ENCODE measurements at regions not wholly inside any gene's neighbourhood (a gene's known extent, or its start where the extent isn't known, plus 50 kb on each side); places are given as distances from the start of the nearest gene placed in this dataset.
"Not testable (repeated sequence)": the region's sequence is repeated elsewhere in the genome, so short reads cannot be mapped to it uniquely, and the experiment has no call there.

GRCh38 chr10:45056806-45057205 is 56.1 kb downstream of the ZNF22 start:
- not testable (repeated sequence) for FAIRE-seq

GRCh38 chr10:45058580-45058979 is 57.9 kb downstream of the ZNF22 start:
- FAIRE-seq: no peak

GRCh38 chr10:45058992-45059561 is 58.4 kb downstream of the ZNF22 start:
- FAIRE-seq: no peak

GRCh38 chr10:45059632-45060031 is 58.9 kb downstream of the ZNF22 start:
- no peak for FAIRE-seq

- FAIRE-seq: no peak
These were observed 61.3 kb downstream of the ZNF22 start for GRCh38 chr10:45061982-45062381.

GRCh38 chr10:45063591-45064231 is 63.0 kb downstream of the ZNF22 start:
- no peak for FAIRE-seq

- FAIRE-seq: no peak
These were observed 64.3 kb downstream of the ZNF22 start for GRCh38 chr10:45064998-45065397.

GRCh38 chr10:45071043-45071813 is 70.5 kb downstream of the ZNF22 start:
- no peak for FAIRE-seq

GRCh38 chr10:45075216-45075615 is 74.5 kb downstream of the ZNF22 start:
- FAIRE-seq: no peak

- FAIRE-seq: no peak
These were observed 75.2 kb downstream of the ZNF22 start for GRCh38 chr10:45075826-45076380.

- no peak for FAIRE-seq
These were observed 76.2 kb downstream of the ZNF22 start for GRCh38 chr10:45076891-45077290.

- no peak for FAIRE-seq
These were observed 79.6 kb downstream of the ZNF22 start for GRCh38 chr10:45080331-45080730.

- FAIRE-seq: no peak
These were observed 81.5 kb downstream of the ZNF22 start for GRCh38 chr10:45082176-45082575.

- FAIRE-seq: no peak
These were observed 91.2 kb downstream of the ZNF22 start for GRCh38 chr10:45091968-45092367.

- FAIRE-seq: no peak
These were observed 93.2 kb downstream of the ZNF22 start for GRCh38 chr10:45093945-45094344.

GRCh38 chr10:45095286-45095685 is 94.6 kb downstream of the ZNF22 start:
- FAIRE-seq: no peak

- FAIRE-seq: no peak
These were observed 95.3 kb downstream of the ZNF22 start for GRCh38 chr10:45096001-45096400.

GRCh38 chr10:45100429-45100828 is 99.7 kb downstream of the ZNF22 start:
- FAIRE-seq: no peak

GRCh38 chr10:45104674-45105073 is 104.0 kb downstream of the ZNF22 start:
- no peak for FAIRE-seq

GRCh38 chr10:45105309-45105708 is 104.6 kb downstream of the ZNF22 start:
- not testable (repeated sequence) for FAIRE-seq

GRCh38 chr10:45106236-45106856 is 105.6 kb downstream of the ZNF22 start:
- no peak for FAIRE-seq

- no peak for FAIRE-seq
These were observed 110.8 kb downstream of the ZNF22 start for GRCh38 chr10:45111509-45111908.

- FAIRE-seq: not testable (repeated sequence)
These were observed 117.2 kb downstream of the ZNF22 start for GRCh38 chr10:45117940-45118339.
